ENCODE measurements at regions not wholly inside any gene's neighbourhood (a gene's known extent, or its start where the extent isn't known, plus 50 kb on each side); places are given as distances from the start of the nearest gene placed in this dataset.

- peak; percentile 20 for DNase-seq
- Histone ChIP-seq H3K4me2 (ENCODE audit: low read depth, low read length) (no peak overlapping the region), H3K27ac (ENCODE audit: low read length) (no peak overlapping the region), H4K20me1 (ENCODE audit: insufficient read depth, low read length) (no peaks in the 10 kb centered on the region), H3K36me3 (replicated peaks; ENCODE audit: insufficient read depth, low read length) (no peaks in the 10 kb centered on the region), H2AFZ (ENCODE audit: low read length) (no peak overlapping the region), H3K4me3 (ENCODE audit: low read length) (no peak overlapping the region), H3K9me2 (replicated peaks; ENCODE audit: insufficient read depth, low read length) (no peaks in the 10 kb centered on the region), H3F3A (ENCODE audit: insufficient read depth, low read length) (no peaks in the 10 kb centered on the region), H3K9me3 (replicated peaks; ENCODE audit: insufficient read depth, low read length) (no peaks in the 10 kb centered on the region), H3K79me2 (ENCODE audit: low read length) (no peaks in the 10 kb centered on the region), H3K4me1 (ENCODE audit: low read length) (0 out of 2 replicates have a peak, but pooled peaks cover 4% of the 10 kb centered on the region), H3K27me3 (replicated peaks; ENCODE audit: insufficient read depth, low read length) (no peaks in the 10 kb centered on the region), H3K9ac (ENCODE audit: low read length) (no peak overlapping the region)
- no peak for TF ChIP-seq EZH2phosphoT487 (IDR thresholded peaks at IDR 0.05; ENCODE audit: low read length)
- no peak for TF ChIP-seq EZH2 (optimal IDR thresholded peaks at IDR 0.05; ENCODE audit: low read depth, low read length)
- TF ChIP-seq, protein P1, sequence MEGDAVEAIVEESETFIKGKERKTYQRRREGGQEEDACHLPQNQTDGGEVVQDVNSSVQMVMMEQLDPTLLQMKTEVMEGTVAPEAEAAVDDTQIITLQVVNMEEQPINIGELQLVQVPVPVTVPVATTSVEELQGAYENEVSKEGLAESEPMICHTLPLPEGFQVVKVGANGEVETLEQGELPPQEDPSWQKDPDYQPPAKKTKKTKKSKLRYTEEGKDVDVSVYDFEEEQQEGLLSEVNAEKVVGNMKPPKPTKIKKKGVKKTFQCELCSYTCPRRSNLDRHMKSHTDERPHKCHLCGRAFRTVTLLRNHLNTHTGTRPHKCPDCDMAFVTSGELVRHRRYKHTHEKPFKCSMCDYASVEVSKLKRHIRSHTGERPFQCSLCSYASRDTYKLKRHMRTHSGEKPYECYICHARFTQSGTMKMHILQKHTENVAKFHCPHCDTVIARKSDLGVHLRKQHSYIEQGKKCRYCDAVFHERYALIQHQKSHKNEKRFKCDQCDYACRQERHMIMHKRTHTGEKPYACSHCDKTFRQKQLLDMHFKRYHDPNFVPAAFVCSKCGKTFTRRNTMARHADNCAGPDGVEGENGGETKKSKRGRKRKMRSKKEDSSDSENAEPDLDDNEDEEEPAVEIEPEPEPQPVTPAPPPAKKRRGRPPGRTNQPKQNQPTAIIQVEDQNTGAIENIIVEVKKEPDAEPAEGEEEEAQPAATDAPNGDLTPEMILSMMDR (IDR thresholded peaks at IDR 0.05; ENCODE audit: low read length): no peak
Measured at GRCh38 chrX:146363919-146364318, 445.7 kb upstream of the CXorf51B start.

GRCh38 chrX:146385529-146385928, 424.0 kb upstream of the CXorf51B start:
- no peaks in the 10 kb centered on the region for H4K20me1 ChIP-seq (ENCODE audit: insufficient read depth, low read length)
- no peak overlapping the region for H3K4me2 ChIP-seq (ENCODE audit: low read depth, low read length)
- no peaks in the 10 kb centered on the region for H3F3A ChIP-seq (ENCODE audit: insufficient read depth, low read length)
- no peak overlapping the region for H3K9ac ChIP-seq (ENCODE audit: low read length)
- no peaks in the 10 kb centered on the region for H3K4me1 ChIP-seq (ENCODE audit: low read length)
- no peak overlapping the region for H3K4me3 ChIP-seq (ENCODE audit: low read length)
- TF ChIP-seq, protein P1 (IDR thresholded peaks at IDR 0.05; ENCODE audit: low read length): no peak
- TF ChIP-seq EZH2 (optimal IDR thresholded peaks at IDR 0.05; ENCODE audit: low read depth, low read length) (no peak), EZH2phosphoT487 (IDR thresholded peaks at IDR 0.05; ENCODE audit: low read length) (no peak)
- H3K27me3 ChIP-seq (replicated peaks; ENCODE audit: insufficient read depth, low read length): no peaks in the 10 kb centered on the region
- H3K36me3 ChIP-seq (replicated peaks; ENCODE audit: insufficient read depth, low read length): no peaks in the 10 kb centered on the region
- no peak overlapping the region for H2AFZ ChIP-seq (ENCODE audit: low read length)
- H3K9me3 ChIP-seq (replicated peaks; ENCODE audit: insufficient read depth, low read length): no peaks in the 10 kb centered on the region
- H3K27ac ChIP-seq (ENCODE audit: low read length): no peak overlapping the region
- no peak for DNase-seq
- no peaks in the 10 kb centered on the region for H3K79me2 ChIP-seq (ENCODE audit: low read length)
- H3K9me2 ChIP-seq (replicated peaks; ENCODE audit: insufficient read depth, low read length): no peaks in the 10 kb centered on the region

GRCh38 chrX:146396409-146396808, 413.2 kb upstream of the CXorf51B start:
- H3F3A ChIP-seq (ENCODE audit: insufficient read depth, low read length): no peaks in the 10 kb centered on the region
- no peak overlapping the region for H3K4me2 ChIP-seq (ENCODE audit: low read depth, low read length)
- H3K27ac ChIP-seq (ENCODE audit: low read length): peak overlapping the region; percentile 18; the same call in 1 of the 2 replicates
- no peaks in the 10 kb centered on the region for H3K36me3 ChIP-seq (replicated peaks; ENCODE audit: insufficient read depth, low read length)
- no peaks in the 10 kb centered on the region for H4K20me1 ChIP-seq (ENCODE audit: insufficient read depth, low read length)
- no peaks in the 10 kb centered on the region for H3K9me2 ChIP-seq (replicated peaks; ENCODE audit: insufficient read depth, low read length)
- H3K4me1 ChIP-seq (ENCODE audit: low read length): no peaks in the 10 kb centered on the region
- no peak overlapping the region for H3K4me3 ChIP-seq (ENCODE audit: low read length)
- H3K9me3 ChIP-seq (replicated peaks; ENCODE audit: insufficient read depth, low read length): no peaks in the 10 kb centered on the region
- peak; percentile 71 for DNase-seq
- no peak overlapping the region for H2AFZ ChIP-seq (ENCODE audit: low read length)
- no peaks in the 10 kb centered on the region for H3K27me3 ChIP-seq (replicated peaks; ENCODE audit: insufficient read depth, low read length)
- TF ChIP-seq EZH2 (optimal IDR thresholded peaks at IDR 0.05; ENCODE audit: low read depth, low read length): no peak
- TF ChIP-seq, protein P1 (IDR thresholded peaks at IDR 0.05; ENCODE audit: low read length): peak; percentile 23
- TF ChIP-seq EZH2phosphoT487 (IDR thresholded peaks at IDR 0.05; ENCODE audit: low read length): no peak
- no peaks in the 10 kb centered on the region for H3K79me2 ChIP-seq (ENCODE audit: low read length)
- no peak overlapping the region for H3K9ac ChIP-seq (ENCODE audit: low read length)

All from MM.1S (cell line).